ENCODE measurements at regions not wholly inside any gene's neighbourhood (a gene's known extent, or its start where the extent isn't known, plus 50 kb on each side); places are given as distances from the start of the nearest gene placed in this dataset.

DNA sequence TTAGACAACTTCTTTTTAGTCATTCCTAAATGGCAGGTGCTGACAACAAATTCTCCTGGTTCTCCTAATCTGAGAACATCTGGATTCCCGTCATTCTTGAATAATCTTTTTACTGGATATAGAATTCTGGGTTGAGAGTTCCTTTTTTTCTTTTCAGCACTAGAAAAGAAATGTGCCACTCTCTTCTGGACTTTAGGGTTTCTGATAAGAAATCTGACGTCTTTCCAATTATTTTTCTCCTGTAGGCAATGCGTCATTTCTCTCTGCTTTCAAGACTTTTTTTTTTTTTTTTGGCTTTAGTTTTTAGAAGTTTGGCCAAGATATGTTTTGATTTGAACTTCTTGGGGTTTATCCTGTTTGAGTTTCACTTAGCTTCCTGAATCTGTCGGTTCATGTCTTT is 66.1 kb upstream of the RNF24 start:
- no peak for DNase-seq
- Mint-ChIP-seq H3K4me3 (no peak overlapping the region), H3K36me3 (ENCODE audit: insufficient read depth) (peaks cover 6% of the 10 kb centered on the region), H3K4me1 (ENCODE audit: low read depth in 2 of 2) (peaks cover 26 to 34% of the 10 kb centered on the region in 2 donors), H3K27me3 (no peaks in the 10 kb centered on the region), H3K9me3 (peaks cover 1 to 13% of the 10 kb centered on the region in 2 donors), H3K27ac (no peak overlapping the region)
- ATAC-seq (replicated peaks), result no peak

DNA sequence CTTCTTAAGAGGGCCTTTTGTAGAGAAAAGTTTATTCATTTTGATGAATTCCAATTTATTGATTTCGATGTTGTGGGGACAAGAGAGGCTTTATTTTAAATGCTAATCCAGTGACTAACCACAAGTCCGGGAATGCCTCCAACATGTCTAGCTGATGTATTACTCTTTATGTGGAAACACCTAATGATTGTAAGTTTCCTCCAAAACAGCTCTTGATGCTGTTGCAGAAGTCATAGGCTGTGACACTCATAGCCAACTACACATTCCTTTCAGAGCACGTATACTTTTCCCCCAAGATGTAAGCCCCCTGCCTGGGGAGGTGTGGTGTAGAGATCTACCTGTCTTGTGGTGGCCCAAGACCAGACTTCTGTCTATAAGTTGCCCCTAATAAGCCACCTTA is 61.3 kb upstream of the RNF24 start:
- Mint-ChIP-seq H3K9me3 (peaks cover 0 to 2% of the 10 kb centered on the region in 2 donors), H3K27me3 (no peaks in the 10 kb centered on the region), H3K36me3 (ENCODE audit: insufficient read depth) (no peaks in the 10 kb centered on the region), H3K27ac (no peak overlapping the region), H3K4me1 (ENCODE audit: low read depth in 2 of 2) (peaks cover 0 to 3% of the 10 kb centered on the region in 2 donors), H3K4me3 (no peak overlapping the region)
- DNase-seq (no peak), ATAC-seq (replicated peaks) (no peak)

DNA sequence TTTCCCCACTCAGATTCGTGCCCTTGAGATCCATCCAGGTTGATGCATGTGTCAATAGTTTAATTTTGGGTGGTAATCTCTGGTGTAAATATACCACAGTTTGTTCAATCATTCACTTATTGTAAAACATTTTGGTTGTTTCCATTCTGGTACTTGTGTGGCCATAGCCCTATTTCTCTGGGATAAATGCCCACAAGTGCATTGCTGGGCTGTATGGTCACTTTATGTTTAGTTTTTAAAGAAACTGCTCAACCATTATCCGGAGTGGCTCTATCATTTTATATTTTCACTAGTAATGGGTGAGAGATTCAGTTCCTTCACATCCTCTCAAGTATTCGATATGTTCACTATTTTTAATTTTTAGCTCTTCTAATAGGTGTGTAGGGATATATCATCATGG is 60.7 kb upstream of the RNF24 start:
- no peak for DNase-seq
- H3K27ac Mint-ChIP-seq, result no peak overlapping the region
- no peaks in the 10 kb centered on the region for H3K27me3 Mint-ChIP-seq
- no peaks in the 10 kb centered on the region for H3K4me1 Mint-ChIP-seq (ENCODE audit: low read depth in 2 of 2)
- no peaks in the 10 kb centered on the region for H3K36me3 Mint-ChIP-seq (ENCODE audit: insufficient read depth)
- no peak for ATAC-seq (replicated peaks)
- H3K4me3 Mint-ChIP-seq, result no peak overlapping the region
- no peaks in the 10 kb centered on the region for H3K9me3 Mint-ChIP-seq

DNA sequence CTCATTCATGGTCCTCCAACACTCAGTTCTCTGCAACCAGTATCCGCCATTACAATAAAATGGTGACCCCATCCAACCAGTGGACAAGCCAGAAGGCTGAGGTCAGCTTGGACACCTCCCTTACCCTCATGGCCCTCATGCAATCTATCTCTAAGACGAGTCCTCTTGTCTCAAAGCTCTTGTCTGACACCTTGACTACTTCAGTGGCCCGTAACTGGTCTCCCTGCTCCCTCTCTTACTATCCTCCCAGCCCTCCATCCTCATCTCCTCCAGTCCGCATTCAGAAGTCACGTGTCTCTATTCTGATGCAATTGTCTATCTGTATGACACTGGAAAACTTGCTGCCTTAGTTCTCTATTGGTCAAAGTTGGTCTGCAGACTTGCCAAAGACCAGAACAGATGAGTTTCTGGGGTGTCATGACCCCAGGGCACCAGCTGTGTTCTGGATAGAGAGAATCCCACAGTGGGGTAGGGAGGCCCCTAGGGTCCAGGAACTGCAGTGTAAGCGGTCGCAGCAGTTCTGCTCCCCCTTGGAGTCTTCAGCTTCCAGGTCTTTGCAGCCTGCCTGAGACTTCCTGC is 59.6 kb upstream of the RNF24 start:
- Mint-ChIP-seq H3K36me3 (ENCODE audit: insufficient read depth) (no peaks in the 10 kb centered on the region), H3K4me1 (ENCODE audit: low read depth in 2 of 2) (no peaks in the 10 kb centered on the region), H3K4me3 (no peak overlapping the region), H3K27ac (no peak overlapping the region), H3K9me3 (no peaks in the 10 kb centered on the region), H3K27me3 (no peaks in the 10 kb centered on the region)
- ATAC-seq (replicated peaks) (no peak), DNase-seq (no peak)

DNA sequence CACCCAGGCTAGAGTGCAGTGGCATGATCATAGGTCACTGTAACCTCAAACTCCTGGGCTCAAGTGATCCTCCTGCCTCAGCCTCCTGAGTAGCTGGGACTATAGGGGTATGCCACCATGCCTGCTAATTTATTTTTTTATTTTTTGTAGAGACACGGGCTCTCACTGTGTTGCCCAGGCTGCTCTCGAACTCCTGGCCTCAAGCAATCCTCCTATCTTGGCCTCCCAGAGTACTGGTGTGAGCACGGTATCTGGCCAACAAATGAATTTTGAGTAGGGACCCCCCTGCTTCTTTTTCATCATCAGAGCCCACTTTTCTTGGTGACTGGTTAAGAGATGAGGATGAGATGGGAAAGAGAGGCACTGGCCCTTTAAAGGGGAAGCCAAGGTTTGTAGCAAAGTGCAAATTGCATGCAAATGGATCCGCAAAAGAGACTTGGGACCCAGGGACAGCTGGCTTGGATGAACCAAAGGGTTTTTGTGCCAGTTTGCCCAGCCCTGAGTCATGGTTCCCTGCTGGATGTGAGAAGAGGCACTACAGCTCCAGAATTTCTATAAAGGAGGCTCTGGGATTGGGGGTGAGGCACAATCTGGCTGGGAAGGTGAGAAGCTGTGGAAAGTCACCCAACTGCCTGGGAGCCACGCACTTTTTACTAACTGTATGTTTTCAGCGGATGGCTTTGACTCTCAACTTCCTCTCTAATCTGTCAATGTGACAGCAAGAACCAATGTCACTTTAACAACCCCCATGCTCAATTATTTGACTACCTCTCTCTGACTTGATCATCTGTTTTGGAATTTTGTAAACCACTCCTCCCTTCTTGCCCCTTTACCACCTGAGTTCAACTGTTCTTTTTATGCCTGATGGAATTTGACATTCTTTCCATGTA is 58.7 kb upstream of the RNF24 start:
- Mint-ChIP-seq H3K27ac (no peak overlapping the region), H3K36me3 (ENCODE audit: insufficient read depth) (no peaks in the 10 kb centered on the region), H3K4me1 (ENCODE audit: low read depth in 2 of 2) (no peaks in the 10 kb centered on the region), H3K4me3 (no peak overlapping the region), H3K9me3 (no peaks in the 10 kb centered on the region), H3K27me3 (no peaks in the 10 kb centered on the region)
- ATAC-seq (replicated peaks) (no peak), DNase-seq (no peak)

DNA sequence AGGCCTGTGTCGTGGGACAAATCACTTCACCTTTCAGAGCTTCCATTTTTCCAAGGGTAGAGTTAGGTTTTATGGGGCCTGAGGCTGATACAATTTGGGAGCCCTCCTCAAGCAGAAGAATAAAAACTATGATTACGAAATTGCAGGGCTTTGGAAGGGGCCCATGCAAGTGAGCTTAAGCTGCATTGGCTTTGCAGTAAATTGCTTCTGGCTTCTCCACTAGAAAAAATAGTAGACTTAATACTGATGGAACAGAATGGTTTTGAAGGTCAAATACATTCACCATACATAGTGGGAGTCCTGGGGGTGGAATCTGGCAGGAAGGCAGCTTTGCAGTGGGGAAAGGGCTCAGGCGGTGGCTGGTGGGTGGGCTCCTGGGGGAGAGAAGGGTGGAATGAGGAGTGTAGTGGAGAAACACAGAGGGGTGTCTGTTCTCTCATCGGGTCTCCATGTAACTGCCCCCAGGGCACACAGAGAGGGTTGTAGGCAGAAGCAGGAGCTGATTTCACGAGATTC is 55.9 kb upstream of the RNF24 start:
- DNase-seq, result no peak
- no peaks in the 10 kb centered on the region for H3K27me3 Mint-ChIP-seq
- H3K4me1 Mint-ChIP-seq (ENCODE audit: low read depth in 2 of 2), result no peaks in the 10 kb centered on the region
- H3K36me3 Mint-ChIP-seq (ENCODE audit: insufficient read depth), result no peaks in the 10 kb centered on the region
- H3K9me3 Mint-ChIP-seq, result no peaks in the 10 kb centered on the region
- no peak for ATAC-seq (replicated peaks)
- no peak overlapping the region for H3K27ac Mint-ChIP-seq
- no peak overlapping the region for H3K4me3 Mint-ChIP-seq

DNA sequence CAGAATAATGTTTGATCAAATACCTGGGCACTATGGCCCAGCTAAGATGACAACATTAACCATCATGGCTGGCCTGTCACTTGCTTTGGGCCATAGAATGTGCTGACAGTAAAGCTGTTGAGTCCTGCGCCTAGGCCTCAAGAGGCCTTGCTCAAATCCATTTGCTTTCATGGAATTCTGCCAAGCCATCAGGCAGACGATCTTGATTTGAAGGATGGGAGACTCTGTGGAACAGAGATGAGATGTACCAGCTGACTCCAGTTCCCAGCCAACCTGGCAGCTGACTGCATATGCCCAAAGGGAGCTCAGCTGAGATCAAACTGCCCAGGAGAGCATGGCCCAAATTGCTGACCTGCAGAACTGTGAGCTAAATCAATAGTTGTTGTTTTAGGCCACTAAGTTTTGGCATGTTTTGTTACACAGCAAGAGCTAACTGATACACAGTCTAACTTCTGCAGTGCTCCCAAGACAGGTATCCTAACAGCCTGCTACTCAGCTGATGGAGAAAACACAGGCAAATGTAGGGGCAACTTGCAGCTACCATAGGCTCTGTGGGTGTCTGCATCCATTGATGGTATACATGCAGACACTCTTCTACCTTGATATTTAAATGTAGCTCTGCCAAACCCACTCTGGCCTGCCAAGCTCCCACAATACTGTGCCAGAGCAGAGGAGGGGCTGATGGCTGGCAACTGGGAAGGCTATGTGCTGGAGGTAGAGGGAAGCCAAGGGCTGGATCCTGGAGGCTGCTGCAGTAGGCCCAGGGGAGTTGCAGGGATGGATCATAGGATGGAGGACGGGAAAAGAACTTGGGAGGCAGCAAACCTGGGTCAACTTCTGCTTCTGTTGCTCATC is 55.2 kb upstream of the RNF24 start:
- DNase-seq (no peak), ATAC-seq (replicated peaks) (no peak)
- H3K27ac Mint-ChIP-seq, result no peak overlapping the region
- H3K27me3 Mint-ChIP-seq, result no peaks in the 10 kb centered on the region
- no peaks in the 10 kb centered on the region for H3K4me1 Mint-ChIP-seq (ENCODE audit: low read depth in 2 of 2)
- no peaks in the 10 kb centered on the region for H3K9me3 Mint-ChIP-seq
- H3K36me3 Mint-ChIP-seq (ENCODE audit: insufficient read depth), result no peaks in the 10 kb centered on the region
- no peak overlapping the region for H3K4me3 Mint-ChIP-seq

DNA sequence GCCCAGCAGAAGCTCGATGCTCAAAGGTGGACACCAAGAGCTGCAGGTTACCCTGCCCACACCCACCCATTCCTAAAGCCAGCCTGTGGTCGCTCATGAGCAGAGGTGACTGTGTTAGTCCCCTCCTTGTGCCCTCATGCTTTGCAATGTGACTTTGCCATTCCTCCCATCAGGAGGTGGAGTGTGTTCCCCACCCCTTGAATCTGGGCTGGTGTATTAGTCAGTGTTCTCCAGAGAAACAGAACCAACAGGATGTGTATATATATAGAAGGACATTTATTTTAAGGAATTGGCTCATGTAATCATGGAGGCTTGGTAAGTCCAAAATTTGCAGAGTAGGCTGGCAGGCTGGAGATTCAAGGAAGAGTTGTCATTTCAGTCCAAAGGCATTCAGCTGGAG is 54.4 kb upstream of the RNF24 start:
- no peak overlapping the region for H3K4me3 Mint-ChIP-seq
- DNase-seq, result no peak
- H3K36me3 Mint-ChIP-seq (ENCODE audit: insufficient read depth), result no peaks in the 10 kb centered on the region
- H3K9me3 Mint-ChIP-seq, result no peaks in the 10 kb centered on the region
- no peak for ATAC-seq (replicated peaks)
- no peaks in the 10 kb centered on the region for H3K27me3 Mint-ChIP-seq
- H3K27ac Mint-ChIP-seq, result no peak overlapping the region
- no peaks in the 10 kb centered on the region for H3K4me1 Mint-ChIP-seq (ENCODE audit: low read depth in 2 of 2)

DNA sequence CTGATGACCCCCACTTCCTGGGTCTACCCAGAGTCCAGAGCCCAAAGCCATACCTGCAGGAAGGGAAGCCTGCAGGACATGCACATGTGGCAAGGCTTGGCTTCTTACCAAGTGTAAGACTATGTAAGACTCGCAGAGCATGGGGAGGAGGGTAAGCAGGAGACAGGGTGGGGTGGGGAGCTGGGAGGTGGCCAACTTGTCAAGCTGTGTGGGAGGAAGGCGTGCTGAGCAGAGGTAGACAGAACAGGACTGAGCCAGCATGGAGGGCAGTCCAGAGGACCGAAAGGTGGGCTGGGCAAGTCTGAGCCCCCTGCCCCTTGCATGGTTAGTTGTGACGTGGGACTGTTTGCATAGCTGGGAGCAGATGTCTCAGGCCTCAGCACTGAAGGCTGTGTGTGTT is 53.4 kb upstream of the RNF24 start:
- Mint-ChIP-seq H3K4me1 (ENCODE audit: low read depth in 2 of 2) (no peaks in the 10 kb centered on the region), H3K36me3 (ENCODE audit: insufficient read depth) (no peaks in the 10 kb centered on the region), H3K9me3 (no peaks in the 10 kb centered on the region), H3K4me3 (no peak overlapping the region), H3K27ac (no peak overlapping the region), H3K27me3 (no peaks in the 10 kb centered on the region)
- no peak for ATAC-seq (replicated peaks)
- no peak for DNase-seq

DNA sequence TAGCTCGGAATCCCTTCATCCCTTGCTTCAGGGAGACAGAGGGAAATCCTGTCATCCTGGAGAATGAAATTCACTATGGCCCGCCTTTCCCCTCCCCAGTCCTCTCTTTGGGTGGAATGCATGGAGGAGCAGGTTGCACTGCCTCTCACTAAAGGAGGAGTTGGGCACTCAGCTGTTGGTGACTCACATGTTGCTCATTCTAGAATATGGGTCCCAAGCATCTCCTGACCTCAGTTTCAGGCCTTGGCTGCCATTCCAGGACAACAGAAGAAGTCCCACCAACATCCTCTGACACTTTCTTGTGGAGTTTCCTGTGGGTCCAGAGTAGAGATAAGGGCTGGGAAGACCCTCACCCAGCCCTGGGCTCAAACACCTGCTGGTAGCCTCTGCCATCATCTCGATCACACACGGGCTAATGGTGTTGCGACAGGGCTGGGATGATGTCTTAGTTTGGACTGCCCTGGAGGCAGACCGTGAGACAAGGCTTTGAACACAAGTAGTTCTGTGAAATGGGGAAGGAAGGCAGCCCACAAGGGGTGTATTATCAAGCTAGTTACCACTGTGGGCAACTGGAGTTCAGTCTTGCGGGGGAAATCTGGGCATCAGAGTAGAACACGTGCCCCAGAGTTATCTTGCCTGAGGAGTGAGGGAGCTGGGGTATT is 52.4 kb upstream of the RNF24 start:
- DNase-seq (no peak), ATAC-seq (replicated peaks) (no peak)
- Mint-ChIP-seq H3K27ac (peak overlapping the region; percentile 4 to 33), H3K27me3 (no peaks in the 10 kb centered on the region), H3K4me1 (ENCODE audit: low read depth in 2 of 2) (no peaks in the 10 kb centered on the region), H3K9me3 (no peaks in the 10 kb centered on the region), H3K36me3 (ENCODE audit: insufficient read depth) (no peaks in the 10 kb centered on the region), H3K4me3 (no peak overlapping the region)

DNA sequence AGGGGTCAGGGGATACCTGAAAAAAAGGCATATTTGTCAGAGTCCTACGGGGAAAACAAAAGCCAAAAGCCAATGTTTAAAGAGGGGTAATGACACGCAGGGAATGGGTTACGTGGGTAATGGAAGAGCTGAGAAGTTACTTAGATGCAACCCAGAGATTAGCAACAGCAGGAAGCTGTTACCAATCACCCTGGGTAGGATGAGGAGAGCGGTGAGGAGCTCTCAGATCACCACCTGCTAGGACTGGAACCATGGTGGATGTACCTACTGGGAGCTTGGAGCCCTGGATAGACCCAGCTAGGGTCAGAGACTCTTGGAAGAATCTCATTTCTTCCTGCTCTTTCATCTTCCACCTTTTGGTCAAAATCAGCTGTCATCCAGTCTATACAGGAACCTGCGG is 51.2 kb upstream of the RNF24 start:
- Mint-ChIP-seq H3K4me3 (no peak overlapping the region), H3K27ac (peak overlapping the region in 1 of 2 donors; percentile 33), H3K4me1 (ENCODE audit: low read depth in 2 of 2) (no peaks in the 10 kb centered on the region), H3K27me3 (no peaks in the 10 kb centered on the region), H3K36me3 (ENCODE audit: insufficient read depth) (no peaks in the 10 kb centered on the region), H3K9me3 (no peaks in the 10 kb centered on the region)
- DNase-seq (no peak), ATAC-seq (replicated peaks) (no peak)

DNA sequence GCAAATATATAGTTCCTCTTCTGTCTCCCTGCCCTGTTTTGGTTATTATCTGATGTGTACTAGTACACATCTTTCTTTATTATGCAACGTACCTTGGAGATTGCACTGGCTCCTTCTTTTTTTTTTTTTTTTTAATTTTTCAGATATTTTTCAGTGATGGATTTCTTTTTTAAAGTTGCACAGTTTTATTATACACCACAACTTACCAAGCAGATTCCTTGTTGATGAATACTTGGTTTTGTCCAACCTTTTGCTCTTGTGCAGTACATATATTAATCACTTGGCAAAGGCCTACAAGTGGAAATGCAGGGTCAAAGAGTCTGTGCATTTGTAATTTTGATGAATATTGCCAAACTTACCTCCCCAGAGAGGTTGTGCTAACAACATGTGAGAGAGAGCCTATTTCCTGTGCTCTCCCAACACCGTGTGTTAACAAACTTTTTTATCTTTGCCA is 50.1 kb upstream of the RNF24 start:
- Mint-ChIP-seq H3K4me1 (ENCODE audit: low read depth in 2 of 2) (no peaks in the 10 kb centered on the region), H3K36me3 (ENCODE audit: insufficient read depth) (no peaks in the 10 kb centered on the region)

More for the DNA sequence above, 50.1 kb upstream of the RNF24 start:
- ATAC-seq (replicated peaks) (no peak), DNase-seq (no peak)
- no peaks in the 10 kb centered on the region for H3K9me3 Mint-ChIP-seq
- no peaks in the 10 kb centered on the region for H3K27me3 Mint-ChIP-seq
- no peak overlapping the region for H3K27ac Mint-ChIP-seq
- H3K4me3 Mint-ChIP-seq, result no peak overlapping the region

Measured in effector memory CD8-positive, alpha-beta T cell (primary cell).